Stimulated activated CD8-positive, alpha-beta memory T cell treated with anti-CD3 and anti-CD28 coated beads, Interleukin-4, amount 100 ng/mL, for 48 hours (primary cell): ENCODE measurements at regions not wholly inside any gene's neighbourhood (a gene's known extent, or its start where the extent isn't known, plus 50 kb on each side); places are given as distances from the start of the nearest gene placed in this dataset.

Experiments used
- DNase-seq: peaks from one replicate; pipeline ENCODE4 v3.0.0-alpha.2; 2020

GRCh38 chr7:52323202-52323746 is 712.2 kb upstream of the POM121L12 start:
- DNase-seq, result no peak

GRCh38 chr7:52320610-52321009 is 714.8 kb upstream of the POM121L12 start:
- no peak for DNase-seq

GRCh38 chr7:52317921-52318320 is 717.5 kb upstream of the POM121L12 start:
- DNase-seq, result no peak

GRCh38 chr7:52311886-52312285 is 723.5 kb upstream of the POM121L12 start:
- DNase-seq, result no peak

GRCh38 chr7:52309631-52310030 is 725.8 kb upstream of the POM121L12 start:
- no peak for DNase-seq

- DNase-seq, result no peak
These were observed 732.5 kb upstream of the POM121L12 start for GRCh38 chr7:52302765-52303520.

- no peak for DNase-seq
These were observed 738.3 kb upstream of the POM121L12 start for GRCh38 chr7:52297128-52297527.

GRCh38 chr7:52294942-52295341 is 740.5 kb upstream of the POM121L12 start:
- DNase-seq, result no peak

- DNase-seq, result no peak
These were observed 746.2 kb upstream of the POM121L12 start for GRCh38 chr7:52289247-52289646.

GRCh38 chr7:52287698-52288097 is 747.7 kb upstream of the POM121L12 start:
- DNase-seq, result no peak

GRCh38 chr7:52285689-52286088 is 749.7 kb upstream of the POM121L12 start:
- DNase-seq, result no peak

GRCh38 chr7:52283335-52283734 is 752.1 kb upstream of the POM121L12 start:
- no peak for DNase-seq

- no peak for DNase-seq
These were observed 761.5 kb upstream of the POM121L12 start for GRCh38 chr7:52273685-52274610.

- no peak for DNase-seq
These were observed 763.7 kb upstream of the POM121L12 start for GRCh38 chr7:52271703-52272102.

GRCh38 chr7:52270301-52270700 is 765.1 kb upstream of the POM121L12 start:
- DNase-seq, result no peak

- no peak for DNase-seq
These were observed 765.8 kb upstream of the POM121L12 start for GRCh38 chr7:52269669-52270068.

- no peak for DNase-seq
These were observed 774.4 kb upstream of the POM121L12 start for GRCh38 chr7:52261057-52261456.

- DNase-seq, result no peak
These were observed 775.3 kb upstream of the POM121L12 start for GRCh38 chr7:52260046-52260665.

- DNase-seq, result no peak
These were observed 777.5 kb upstream of the POM121L12 start for GRCh38 chr7:52257890-52258289.

GRCh38 chr7:52254396-52255010 is 780.9 kb upstream of the POM121L12 start:
- DNase-seq, result no peak

- DNase-seq, result no peak
These were observed 781.5 kb upstream of the POM121L12 start for GRCh38 chr7:52253953-52254352.

- no peak for DNase-seq
These were observed 785.7 kb upstream of the POM121L12 start for GRCh38 chr7:52249741-52250140.

GRCh38 chr7:52247518-52247917 is 787.9 kb upstream of the POM121L12 start:
- DNase-seq, result no peak
